Bronchial epithelial cell (primary cell): ENCODE measurements at regions not wholly inside any gene's neighbourhood (a gene's known extent, or its start where the extent isn't known, plus 50 kb on each side); places are given as distances from the start of the nearest gene placed in this dataset.

Experiments
- DNase-seq: peaks from one replicate; pipeline ENCODE4 v3.0.0-alpha.2; 2010; ENCODE audit warnings: low read depth
- FAIRE-seq: peaks from 2 replicates; lab custom pipeline; 2011; peaks lifted over from hg19 to GRCh38; lab: Jason Lieb, UNC
- H3K27me3 ChIP-seq: 2 replicates; pipeline ENCODE4 v1.5.1; 2011; ENCODE audit warnings: low read length; ENCODE audit not compliant: control insufficient read depth, insufficient read depth
- H3K36me3 ChIP-seq: 2 replicates; pipeline ENCODE4 v1.5.1; 2011; ENCODE audit warnings: low read length; ENCODE audit not compliant: control insufficient read depth, insufficient read depth
- H3K4me3 ChIP-seq: 2 replicates; pipeline ENCODE4 v1.5.1; 2011; ENCODE audit warnings: mild to moderate bottlenecking, low read depth, low read length, control low read depth
- CTCF ChIP-seq: IDR thresholded peaks from 2 replicates; pipeline ENCODE4 v1.5.1; 2011; ENCODE audit warnings: mild to moderate bottlenecking, moderate library complexity, low read length, control low read depth, inconsistent platforms; ENCODE audit not compliant: insufficient read depth, severe bottlenecking

- Histone ChIP-seq H3K4me3 (no peak overlapping the region), H3K36me3 (no peaks in the 10 kb centered on the region), H3K27me3 (no peaks in the 10 kb centered on the region)
- TF ChIP-seq CTCF, result no peak
- no peak for FAIRE-seq
- DNase-seq, result no peak
Observed at GRCh38 chr6:19515939-19516338, 321.2 kb upstream of the ID4 start.

- no peaks in the 10 kb centered on the region for H3K27me3 ChIP-seq
- no peak overlapping the region for H3K4me3 ChIP-seq
- TF ChIP-seq CTCF, result no peak
- H3K36me3 ChIP-seq, result no peaks in the 10 kb centered on the region
- DNase-seq, result no peak
- FAIRE-seq, result no peak
Observed at GRCh38 chr6:19519941-19520340, 317.2 kb upstream of the ID4 start.

- Histone ChIP-seq H3K27me3 (no peaks in the 10 kb centered on the region), H3K4me3 (no peak overlapping the region), H3K36me3 (no peaks in the 10 kb centered on the region)
- no peak for TF ChIP-seq CTCF
- FAIRE-seq, result no peak
- DNase-seq, result no peak
Observed at GRCh38 chr6:19524366-19525186, 312.6 kb upstream of the ID4 start.

- no peak overlapping the region for H3K4me3 ChIP-seq
- FAIRE-seq, result no peak
- DNase-seq, result no peak
- no peak for TF ChIP-seq CTCF
- H3K36me3 ChIP-seq, result no peaks in the 10 kb centered on the region
- no peaks in the 10 kb centered on the region for H3K27me3 ChIP-seq
Observed at GRCh38 chr6:19525673-19526072, 311.5 kb upstream of the ID4 start.

GRCh38 chr6:19530188-19530587, 307.0 kb upstream of the ID4 start:
- TF ChIP-seq CTCF, result no peak
- Histone ChIP-seq H3K36me3 (no peaks in the 10 kb centered on the region), H3K4me3 (no peak overlapping the region), H3K27me3 (no peaks in the 10 kb centered on the region)
- FAIRE-seq (no peak), DNase-seq (no peak)

- H3K36me3 ChIP-seq, result no peaks in the 10 kb centered on the region
- H3K4me3 ChIP-seq, result no peak overlapping the region
- no peak for FAIRE-seq
- TF ChIP-seq CTCF, result no peak
- DNase-seq, result no peak
- H3K27me3 ChIP-seq, result no peaks in the 10 kb centered on the region
Observed at GRCh38 chr6:19535351-19535750, 301.8 kb upstream of the ID4 start.
